ENCODE measurements at regions not wholly inside any gene's neighbourhood (a gene's known extent, or its start where the extent isn't known, plus 50 kb on each side); places are given as distances from the start of the nearest gene placed in this dataset.

DNA sequence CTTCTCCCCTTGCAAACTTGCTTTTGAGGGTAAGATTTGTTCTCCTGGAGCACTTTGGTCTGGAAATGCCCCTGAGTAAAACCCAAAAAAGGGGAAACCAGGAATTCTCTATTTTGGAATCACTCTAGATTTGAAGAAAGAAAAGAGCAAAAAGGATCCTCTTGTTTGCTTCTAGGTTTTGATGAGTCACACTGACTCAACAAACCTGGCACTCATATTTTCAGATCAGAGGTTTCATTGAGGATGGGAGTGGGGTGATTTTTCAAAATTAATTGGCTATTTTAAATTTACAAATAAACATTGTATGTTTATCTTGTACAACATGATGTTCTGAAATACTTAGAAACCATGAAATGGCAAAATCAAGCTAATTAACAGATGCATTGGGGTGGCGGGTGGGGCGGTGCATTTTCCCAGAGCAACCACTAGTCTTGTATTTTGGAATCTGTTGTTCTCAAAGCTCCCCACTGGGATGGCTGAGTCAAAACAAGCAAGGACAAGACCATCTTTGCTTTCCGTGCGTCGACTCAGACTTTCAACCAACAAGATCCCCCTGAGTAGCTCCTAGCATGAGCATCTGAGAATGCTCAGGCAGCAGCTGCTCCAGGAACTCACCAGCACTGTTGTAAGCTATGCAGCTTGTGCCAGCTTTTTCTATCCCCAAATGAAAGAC lies 451.4 kb downstream of the WDR72 start:
- no peaks in the 10 kb centered on the region for H3K27me3 ChIP-seq (ENCODE audit: control insufficient read depth, insufficient read depth, low read length)
- intact Hi-C loops (cut with micrococcal nuclease; ENCODE audit: unreplicated experiment): no loop called here
- no peak overlapping the region for H3K4me3 ChIP-seq (ENCODE audit: low read depth in 2 of 2, low read length in 2 of 2)
- ATAC-seq (no peak), DNase-seq (ENCODE audit: low read depth, low spot score) (no peak)
- H3K4me1 ChIP-seq (ENCODE audit: control insufficient read depth, insufficient read depth, low read length): no peaks in the 10 kb centered on the region
- no peaks in the 10 kb centered on the region for H3K36me3 ChIP-seq (ENCODE audit: control insufficient read depth, insufficient read depth, low read length)
- ChIA-PET CTCF (no interaction called here), POLR2A (no interaction called here)
- in situ Hi-C loops (cut with HindIII; ENCODE audit: low pct_unique_long_range_greater_than_20kb, low sequenced_read_pairs): no loop called here
- no peaks in the 10 kb centered on the region for H3K9me3 ChIP-seq (ENCODE audit: control insufficient read depth, insufficient read depth, low read depth, low read length)
- H3K27ac ChIP-seq (ENCODE audit: low read length): no peak overlapping the region
- TF ChIP-seq POLR2AphosphoS5 (IDR thresholded peaks at IDR 0.05; ENCODE audit: low read depth, low read length) (no peak), TCF7L2 (IDR thresholded peaks at IDR 0.05; ENCODE audit: low read depth, low read length) (no peak), SIN3A (IDR thresholded peaks at IDR 0.05; ENCODE audit: borderline replicate concordance, insufficient read depth, low read depth, low read length) (no peak)
- TF ChIP-seq, protein P1, sequence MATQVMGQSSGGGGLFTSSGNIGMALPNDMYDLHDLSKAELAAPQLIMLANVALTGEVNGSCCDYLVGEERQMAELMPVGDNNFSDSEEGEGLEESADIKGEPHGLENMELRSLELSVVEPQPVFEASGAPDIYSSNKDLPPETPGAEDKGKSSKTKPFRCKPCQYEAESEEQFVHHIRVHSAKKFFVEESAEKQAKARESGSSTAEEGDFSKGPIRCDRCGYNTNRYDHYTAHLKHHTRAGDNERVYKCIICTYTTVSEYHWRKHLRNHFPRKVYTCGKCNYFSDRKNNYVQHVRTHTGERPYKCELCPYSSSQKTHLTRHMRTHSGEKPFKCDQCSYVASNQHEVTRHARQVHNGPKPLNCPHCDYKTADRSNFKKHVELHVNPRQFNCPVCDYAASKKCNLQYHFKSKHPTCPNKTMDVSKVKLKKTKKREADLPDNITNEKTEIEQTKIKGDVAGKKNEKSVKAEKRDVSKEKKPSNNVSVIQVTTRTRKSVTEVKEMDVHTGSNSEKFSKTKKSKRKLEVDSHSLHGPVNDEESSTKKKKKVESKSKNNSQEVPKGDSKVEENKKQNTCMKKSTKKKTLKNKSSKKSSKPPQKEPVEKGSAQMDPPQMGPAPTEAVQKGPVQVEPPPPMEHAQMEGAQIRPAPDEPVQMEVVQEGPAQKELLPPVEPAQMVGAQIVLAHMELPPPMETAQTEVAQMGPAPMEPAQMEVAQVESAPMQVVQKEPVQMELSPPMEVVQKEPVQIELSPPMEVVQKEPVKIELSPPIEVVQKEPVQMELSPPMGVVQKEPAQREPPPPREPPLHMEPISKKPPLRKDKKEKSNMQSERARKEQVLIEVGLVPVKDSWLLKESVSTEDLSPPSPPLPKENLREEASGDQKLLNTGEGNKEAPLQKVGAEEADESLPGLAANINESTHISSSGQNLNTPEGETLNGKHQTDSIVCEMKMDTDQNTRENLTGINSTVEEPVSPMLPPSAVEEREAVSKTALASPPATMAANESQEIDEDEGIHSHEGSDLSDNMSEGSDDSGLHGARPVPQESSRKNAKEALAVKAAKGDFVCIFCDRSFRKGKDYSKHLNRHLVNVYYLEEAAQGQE (IDR thresholded peaks at IDR 0.05; ENCODE audit: insufficient read depth in 1 of 2, low read depth in 2 of 2, low read length in 1 of 2): no peak
- TF ChIP-seq, protein P2, sequence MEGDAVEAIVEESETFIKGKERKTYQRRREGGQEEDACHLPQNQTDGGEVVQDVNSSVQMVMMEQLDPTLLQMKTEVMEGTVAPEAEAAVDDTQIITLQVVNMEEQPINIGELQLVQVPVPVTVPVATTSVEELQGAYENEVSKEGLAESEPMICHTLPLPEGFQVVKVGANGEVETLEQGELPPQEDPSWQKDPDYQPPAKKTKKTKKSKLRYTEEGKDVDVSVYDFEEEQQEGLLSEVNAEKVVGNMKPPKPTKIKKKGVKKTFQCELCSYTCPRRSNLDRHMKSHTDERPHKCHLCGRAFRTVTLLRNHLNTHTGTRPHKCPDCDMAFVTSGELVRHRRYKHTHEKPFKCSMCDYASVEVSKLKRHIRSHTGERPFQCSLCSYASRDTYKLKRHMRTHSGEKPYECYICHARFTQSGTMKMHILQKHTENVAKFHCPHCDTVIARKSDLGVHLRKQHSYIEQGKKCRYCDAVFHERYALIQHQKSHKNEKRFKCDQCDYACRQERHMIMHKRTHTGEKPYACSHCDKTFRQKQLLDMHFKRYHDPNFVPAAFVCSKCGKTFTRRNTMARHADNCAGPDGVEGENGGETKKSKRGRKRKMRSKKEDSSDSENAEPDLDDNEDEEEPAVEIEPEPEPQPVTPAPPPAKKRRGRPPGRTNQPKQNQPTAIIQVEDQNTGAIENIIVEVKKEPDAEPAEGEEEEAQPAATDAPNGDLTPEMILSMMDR (IDR thresholded peaks at IDR 0.05): no peak
- BruUV-seq (replicated peaks): no TSS peak

DNA sequence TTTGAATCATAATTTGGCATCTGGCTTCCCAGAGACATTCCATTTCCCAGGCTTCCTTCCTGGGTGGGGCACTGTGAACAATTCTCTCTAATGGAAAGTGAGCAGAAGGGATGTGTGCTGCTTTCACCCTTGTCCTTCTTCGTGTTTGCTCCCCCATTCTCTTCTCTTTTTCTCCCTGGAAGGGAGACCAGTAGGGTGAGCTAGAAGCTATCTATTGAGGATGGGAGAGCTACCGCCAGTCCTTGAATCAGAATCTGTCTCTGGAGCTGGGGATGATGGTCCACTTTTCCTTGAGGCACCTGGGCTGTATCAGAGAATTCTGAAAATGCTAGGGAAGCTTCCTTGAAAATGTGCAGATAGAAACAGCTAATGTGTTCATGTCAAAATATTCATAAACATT lies 453.9 kb downstream of the WDR72 start:
- no peaks in the 10 kb centered on the region for H3K4me1 ChIP-seq (ENCODE audit: control insufficient read depth, insufficient read depth, low read length)
- H3K9me3 ChIP-seq (ENCODE audit: control insufficient read depth, insufficient read depth, low read depth, low read length): no peaks in the 10 kb centered on the region
- ChIA-PET POLR2A (no interaction called here), CTCF (no interaction called here)
- H3K4me3 ChIP-seq (ENCODE audit: low read depth in 2 of 2, low read length in 2 of 2): no peak overlapping the region
- ATAC-seq (no peak), DNase-seq (ENCODE audit: low read depth, low spot score) (no peak)
- in situ Hi-C loops (cut with HindIII; ENCODE audit: low pct_unique_long_range_greater_than_20kb, low sequenced_read_pairs) (no loop called here), intact Hi-C loops (cut with micrococcal nuclease; ENCODE audit: unreplicated experiment) (no loop called here)
- no peak overlapping the region for H3K27ac ChIP-seq (ENCODE audit: low read length)
- H3K36me3 ChIP-seq (ENCODE audit: control insufficient read depth, insufficient read depth, low read length): no peaks in the 10 kb centered on the region
- no peaks in the 10 kb centered on the region for H3K27me3 ChIP-seq (ENCODE audit: control insufficient read depth, insufficient read depth, low read length)
- no peak for TF ChIP-seq TCF7L2 (IDR thresholded peaks at IDR 0.05; ENCODE audit: low read depth, low read length)
- TF ChIP-seq, protein P1 (IDR thresholded peaks at IDR 0.05; ENCODE audit: insufficient read depth in 1 of 2, low read depth in 2 of 2, low read length in 1 of 2): no peak
- TF ChIP-seq SIN3A (IDR thresholded peaks at IDR 0.05; ENCODE audit: borderline replicate concordance, insufficient read depth, low read depth, low read length): no peak
- TF ChIP-seq, protein P2 (IDR thresholded peaks at IDR 0.05): no peak
- no TSS peak for BruUV-seq (replicated peaks)
